Fibroblast of the aortic adventitia (primary cell): ENCODE measurements at regions not wholly inside any gene's neighbourhood (a gene's known extent, or its start where the extent isn't known, plus 50 kb on each side); places are given as distances from the start of the nearest gene placed in this dataset.

Experiments
- DNase-seq: peaks from one replicate; pipeline ENCODE4 v3.0.0-alpha.2; 2010; ENCODE audit warnings: low read depth
- H3K4me3 ChIP-seq: 2 replicates; pipeline ENCODE4 v1.5.1; 2011; ENCODE audit warnings: low read depth, mild to moderate bottlenecking, control low read depth, low read length, moderate library complexity
- CTCF ChIP-seq: IDR thresholded peaks from 2 replicates; pipeline ENCODE4 v1.5.1; 2011; ENCODE audit warnings: mild to moderate bottlenecking, low read length, control low read depth, inconsistent platforms; ENCODE audit not compliant: insufficient read depth

- TF ChIP-seq CTCF = no peak
- H3K4me3 ChIP-seq = no peak overlapping the region
- DNase-seq = no peak
These were observed 89.6 kb upstream of the DMRTA1 start for GRCh38 chr9:22356985-22357384.

GRCh38 chr9:22363421-22363887 is 83.2 kb upstream of the DMRTA1 start:
- no peak overlapping the region for H3K4me3 ChIP-seq
- no peak for DNase-seq
- no peak for TF ChIP-seq CTCF

- H3K4me3 ChIP-seq = no peak overlapping the region
- DNase-seq = no peak
- no peak for TF ChIP-seq CTCF
These were observed 73.0 kb upstream of the DMRTA1 start for GRCh38 chr9:22373636-22374035.

- TF ChIP-seq CTCF = no peak
- no peak for DNase-seq
- no peak overlapping the region for H3K4me3 ChIP-seq
These were observed 72.6 kb upstream of the DMRTA1 start for GRCh38 chr9:22374051-22374450.

- no peak for TF ChIP-seq CTCF
- no peak overlapping the region for H3K4me3 ChIP-seq
- no peak for DNase-seq
These were observed 67.4 kb upstream of the DMRTA1 start for GRCh38 chr9:22379272-22379671.

GRCh38 chr9:22381170-22381569 is 65.5 kb upstream of the DMRTA1 start:
- DNase-seq = no peak
- no peak overlapping the region for H3K4me3 ChIP-seq
- TF ChIP-seq CTCF = no peak

- H3K4me3 ChIP-seq = no peak overlapping the region
- no peak for DNase-seq
- TF ChIP-seq CTCF = no peak
These were observed 64.3 kb upstream of the DMRTA1 start for GRCh38 chr9:22382331-22382730.
